ENCODE measurements at regions not wholly inside any gene's neighbourhood (a gene's known extent, or its start where the extent isn't known, plus 50 kb on each side); places are given as distances from the start of the nearest gene placed in this dataset.

- Histone ChIP-seq H3K27me3 (ENCODE audit: insufficient read depth, low read length) (peaks cover 11% of the 10 kb centered on the region; the same call in 1 of the 2 replicates), H3K36me3 (ENCODE audit: control insufficient read depth in 1 of 2, insufficient read depth in 2 of 2, low read length in 2 of 2) (no peaks in the 10 kb centered on the region), H2AFZ (ENCODE audit: low read depth, low read length, poor library complexity, severe bottlenecking) (no peak overlapping the region), H3K79me2 (ENCODE audit: insufficient read depth, low read length) (no peaks in the 10 kb centered on the region), H3K4me2 (ENCODE audit: low read length) (no peak overlapping the region), H3K9ac (ENCODE audit: low read length) (no peak overlapping the region), H3K4me1 (ENCODE audit: control insufficient read depth in 1 of 2, insufficient read depth in 2 of 2, low read length in 2 of 2) (no peaks in the 10 kb centered on the region), H3K27ac (ENCODE audit: low read depth, low read length) (no peak overlapping the region), H3K9me3 (ENCODE audit: control insufficient read depth in 1 of 2, insufficient read depth in 1 of 2, low read depth in 1 of 2, low read length in 2 of 2) (no peaks in the 10 kb centered on the region), H4K20me1 (ENCODE audit: insufficient read depth) (no peaks in the 10 kb centered on the region), H3K9me2 (ENCODE audit: insufficient read depth) (no peaks in the 10 kb centered on the region), H3K4me3 (replicated peaks in 1 of 2; ENCODE audit: low read depth in 1 of 2, low read length in 2 of 2) (no peak overlapping the region)
- CTCF ChIA-PET = no interaction called here
- no peak for ATAC-seq
- RAD21 ChIA-PET (ENCODE audit: low non-redundant PET in 1 of 2, low total read pairs in 2 of 2, uncharacterized antibody in 2 of 2, unreplicated experiment in 2 of 2) = no interaction called here
- intact Hi-C loops (cut with micrococcal nuclease) = no loop called here
- BruUV-seq (replicated peaks) = no TSS peak
- TF ChIP-seq YY1 (IDR thresholded peaks at IDR 0.05; ENCODE audit: extremely low read depth, insufficient replicate concordance, low read depth, low read length) (no peak), SP1 (IDR thresholded peaks at IDR 0.05; ENCODE audit: low read depth) (no peak), ZFX (IDR thresholded peaks at IDR 0.05) (no peak), EZH2phosphoT487 (IDR thresholded peaks at IDR 0.05; ENCODE audit: borderline replicate concordance) (no peak), ELF1 (IDR thresholded peaks at IDR 0.05; ENCODE audit: borderline replicate concordance, low read depth) (no peak), TCF7L2 (IDR thresholded peaks at IDR 0.05; ENCODE audit: borderline replicate concordance, extremely low read depth, insufficient read depth, insufficient read length) (no peak), POLR2AphosphoS5 (IDR thresholded peaks at IDR 0.05; ENCODE audit: low read depth, low read length) (no peak), REST (IDR thresholded peaks at IDR 0.05; ENCODE audit: low read depth) (no peak), SRF (IDR thresholded peaks at IDR 0.05; ENCODE audit: low read depth) (no peak), RAD21 (IDR thresholded peaks at IDR 0.05; ENCODE audit: low read depth) (no peak)
- POLR2A ChIA-PET = no interaction called here
- DNase-seq (ENCODE audit: low read depth, low spot score) = no peak
Observed at GRCh38 chr9:126107693-126108092, 218.9 kb upstream of the MVB12B start.

Data from HCT116 (cell line).